HL-60 (cell line): ENCODE measurements at regions not wholly inside any gene's neighbourhood (a gene's known extent, or its start where the extent isn't known, plus 50 kb on each side); places are given as distances from the start of the nearest gene placed in this dataset.

Experiments
- DNase-seq, 2 experiments: peaks; one replicate each; pipeline ENCODE4 v3.0.0-alpha.2; 2010 to 2020; ENCODE audit warnings: low read depth in 1 of 2, low spot score in 1 of 2
- H3K27ac ChIP-seq: fragments of 250-450 bp; sonication (Bioruptor Pico); replicated peaks from 2 replicates; pipeline ENCODE4 v1.5.1; 2020; ENCODE audit warnings: mild to moderate bottlenecking, moderate library complexity
- H3K27me3 ChIP-seq: fragments of 250-450 bp; sonication (Bioruptor Pico); 2 replicates; pipeline ENCODE4 v1.5.1; 2021; ENCODE audit warnings: mild to moderate bottlenecking, moderate library complexity; ENCODE audit not compliant: insufficient read depth, poor library complexity, severe bottlenecking
- H3K4me3 ChIP-seq: replicated peaks from 2 replicates; pipeline ENCODE4 v1.5.1; 2011; ENCODE audit warnings: mild to moderate bottlenecking, control low read depth, low read length; ENCODE audit not compliant: insufficient read depth
- CTCF ChIP-seq: IDR thresholded peaks from one replicate; pipeline ENCODE4 v1.5.1; 2011; ENCODE audit warnings: low read length, control low read depth, inconsistent platforms; ENCODE audit not compliant: insufficient read depth
- GABPA ChIP-seq: IDR thresholded peaks from 2 replicates; pipeline ENCODE4 v1.6.1; 2012; ENCODE audit warnings: low read depth
- POLR2AphosphoS5 ChIP-seq: IDR thresholded peaks from 2 replicates; pipeline ENCODE4 v1.6.1; 2012; ENCODE audit warnings: low read depth
- REST ChIP-seq: IDR thresholded peaks from 2 replicates; pipeline ENCODE4 v1.6.1; 2012; ENCODE audit warnings: low read depth; ENCODE audit not compliant: insufficient replicate concordance
- SPI1 ChIP-seq: IDR thresholded peaks from 2 replicates; pipeline ENCODE4 v1.6.1; 2012; ENCODE audit warnings: low read depth, mild to moderate bottlenecking, borderline replicate concordance

- no peak for DNase-seq
- TF ChIP-seq REST: no peak
- no peak for TF ChIP-seq SPI1
- H3K27ac ChIP-seq: no peak overlapping the region
- no peaks in the 10 kb centered on the region for H3K27me3 ChIP-seq
- H3K4me3 ChIP-seq: no peak overlapping the region
Observed at GRCh38 chr13:38570706-38571105, 116.2 kb upstream of the FREM2 start.

GRCh38 chr13:38575427-38575826 is 111.5 kb upstream of the FREM2 start:
- Histone ChIP-seq H3K27me3 (no peaks in the 10 kb centered on the region), H3K4me3 (no peak overlapping the region), H3K27ac (no peak overlapping the region)
- TF ChIP-seq REST: no peak
- no peak for TF ChIP-seq CTCF
- TF ChIP-seq POLR2AphosphoS5: no peak
- no peak for TF ChIP-seq SPI1
- no peak for DNase-seq

GRCh38 chr13:38577048-38577447 is 109.8 kb upstream of the FREM2 start:
- no peak overlapping the region for H3K27ac ChIP-seq
- DNase-seq: no peak
- no peaks in the 10 kb centered on the region for H3K27me3 ChIP-seq
- H3K4me3 ChIP-seq: no peak overlapping the region
- TF ChIP-seq CTCF (no peak), REST (peak; percentile 65)

GRCh38 chr13:38582133-38582532 is 104.7 kb upstream of the FREM2 start:
- DNase-seq: peak in 1 of 2 experiments; percentile 8
- Histone ChIP-seq H3K27ac (no peak overlapping the region), H3K27me3 (no peaks in the 10 kb centered on the region), H3K4me3 (no peak overlapping the region)
- TF ChIP-seq CTCF: no peak
- no peak for TF ChIP-seq GABPA
- no peak for TF ChIP-seq SPI1
- TF ChIP-seq REST: no peak
- TF ChIP-seq POLR2AphosphoS5: no peak
